Esophagus squamous epithelium (tissue), 5 donors: ENCODE measurements at regions not wholly inside any gene's neighbourhood (a gene's known extent, or its start where the extent isn't known, plus 50 kb on each side); places are given as distances from the start of the nearest gene placed in this dataset.

Experiments
- DNase-seq: peaks from one replicate; lab custom pipeline; 2025; lab: John Stamatoyannopoulos, UW
- H3K27ac ChIP-seq, 4 donors: fragments of 200-600 bp; sonication (generic); one replicate each; pipeline ENCODE4 v1.5.1; 2016 to 2019; ENCODE audit warnings: mild to moderate bottlenecking in 1 of 4
- H3K27me3 ChIP-seq, 4 donors: fragments of 200-600 bp; sonication (generic); 1 replicate in 3 of 4; 2 replicates in 1 of 4; pipeline versions ENCODE4 v1.5.1 to v1.6.0; 2017 to 2021; ENCODE audit warnings: antibody characterized with exemption in 1 of 4
- H3K36me3 ChIP-seq, 3 donors: fragments of 200-600 bp; sonication (generic); one replicate each; pipeline ENCODE4 v1.5.1; 2016 to 2019
- H3K4me1 ChIP-seq, 3 donors: fragments of 200-600 bp; sonication (generic); one replicate each; pipeline ENCODE4 v1.5.1; 2017 to 2019
- H3K4me3 ChIP-seq, 4 donors: fragments of 200-600 bp; sonication (generic); 1 replicate in 3 of 4; 2 replicates in 1 of 4; pipeline ENCODE4 v1.5.1; 2016 to 2019; ENCODE audit warnings: mild to moderate bottlenecking in 2 of 4, moderate library complexity in 1 of 4
- H3K9me3 ChIP-seq, 3 donors: fragments of 200-600 bp; sonication (generic); one replicate each; pipeline ENCODE4 v1.5.1; 2016 to 2019
- CTCF ChIP-seq, 6 experiments: fragments of 450-650 bp in 4 of 6; fragments of 200-600 bp in 2 of 6; sonication (generic) in 2 of 6; IDR thresholded peaks; one replicate each; pipeline ENCODE4 v1.5.1; 2016 to 2019; ENCODE audit warnings: antibody characterized with exemption in 6 of 6, mild to moderate bottlenecking in 4 of 6, moderate library complexity in 4 of 6
- POLR2A ChIP-seq, 4 donors: fragments of 450-650 bp; IDR thresholded peaks; one replicate each; pipeline ENCODE4 v1.6.1; 2017; ENCODE audit warnings: antibody characterized with exemption in 4 of 4, mild to moderate bottlenecking in 4 of 4, moderate library complexity in 3 of 4
- WGBS, 2 donors: methylation state at CpG; one replicate each; pipeline ENCODE4 v1.1.5; 2018; 5-methylcytosine and 5-hydroxymethylcytosine counted together
- intact Hi-C: fragments of 100-400 bp; cut with DNase I; formaldehyde crosslinking; loops from one replicate; pipeline ENCODE4 v1.15.0; 2022
- donor health status: DM: yes; HTN: yes; CAD: no.

- no peak overlapping the region for H3K4me3 ChIP-seq
- H3K4me1 ChIP-seq, result peaks cover 0 to 7% (median 0%) of the 10 kb centered on the region in 3 donors
- DNase-seq, result no peak
- TF ChIP-seq POLR2A (IDR thresholded peaks at IDR 0.05) (no peak), CTCF (IDR thresholded peaks at IDR 0.05) (no peak)
- intact Hi-C loops, result no loop called here
- H3K27ac ChIP-seq, result no peak overlapping the region
- H3K9me3 ChIP-seq, result no peaks in the 10 kb centered on the region
- no peaks in the 10 kb centered on the region for H3K27me3 ChIP-seq
- H3K36me3 ChIP-seq, result no peaks in the 10 kb centered on the region
Measured at GRCh38 chr10:31741473-31741872, 187.2 kb downstream of the ARHGAP12 start.

GRCh38 chr10:31739711-31740110, 188.9 kb downstream of the ARHGAP12 start:
- Histone ChIP-seq H3K27ac (no peak overlapping the region), H3K9me3 (no peaks in the 10 kb centered on the region), H3K27me3 (no peaks in the 10 kb centered on the region), H3K4me3 (no peak overlapping the region), H3K36me3 (no peaks in the 10 kb centered on the region), H3K4me1 (no peaks in the 10 kb centered on the region)
- no peak for TF ChIP-seq POLR2A (IDR thresholded peaks at IDR 0.05)
- no peak for TF ChIP-seq CTCF (IDR thresholded peaks at IDR 0.05)
- DNase-seq, result no peak
- 82 to 85% methylated on average over 1 of the region's 1 CpG for WGBS, 2 donors
- intact Hi-C loops, result no loop called here

DNA sequence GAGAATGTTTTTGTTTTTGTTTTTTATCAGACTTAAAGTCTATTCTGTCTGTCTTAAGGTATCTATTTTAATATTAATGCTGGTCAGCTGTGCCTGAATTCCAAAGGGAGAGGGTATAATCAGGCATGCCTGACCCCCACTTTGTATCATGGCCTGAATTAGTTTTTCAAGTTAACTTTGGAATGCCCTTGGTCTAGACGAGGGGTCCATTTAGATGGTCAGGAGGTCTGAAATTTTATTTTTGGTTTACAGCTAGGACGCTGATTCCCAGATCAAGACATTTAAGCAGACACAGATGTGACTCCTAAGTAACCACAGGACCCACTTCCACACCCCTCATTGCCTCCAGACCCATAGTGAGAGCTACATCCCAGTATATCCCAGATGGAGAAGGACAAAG, 189.5 kb downstream of the ARHGAP12 start:
- no peaks in the 10 kb centered on the region for H3K4me1 ChIP-seq
- peak overlapping the region in 1 of 4 donors; percentile 23 for H3K27ac ChIP-seq
- H3K36me3 ChIP-seq, result no peaks in the 10 kb centered on the region
- 54 to 92% methylated on average over 2 of the region's 2 CpGs for WGBS, 2 donors
- no peak for TF ChIP-seq CTCF (IDR thresholded peaks at IDR 0.05)
- no peak for TF ChIP-seq POLR2A (IDR thresholded peaks at IDR 0.05)
- H3K27me3 ChIP-seq, result no peaks in the 10 kb centered on the region
- H3K9me3 ChIP-seq, result no peaks in the 10 kb centered on the region
- no peak for DNase-seq
- intact Hi-C loops, result no loop called here
- H3K4me3 ChIP-seq, result no peak overlapping the region

GRCh38 chr10:31731711-31732110, 196.9 kb downstream of the ARHGAP12 start:
- Histone ChIP-seq H3K9me3 (no peaks in the 10 kb centered on the region), H3K4me1 (no peaks in the 10 kb centered on the region), H3K27ac (no peak overlapping the region), H3K27me3 (no peaks in the 10 kb centered on the region), H3K36me3 (no peaks in the 10 kb centered on the region), H3K4me3 (no peak overlapping the region)
- WGBS, 2 donors, result 62 to 86% methylated on average over 1 of the region's 1 CpG
- no peak for DNase-seq
- intact Hi-C loops, result no loop called here
- TF ChIP-seq POLR2A (IDR thresholded peaks at IDR 0.05) (no peak), CTCF (IDR thresholded peaks at IDR 0.05) (no peak)

DNA sequence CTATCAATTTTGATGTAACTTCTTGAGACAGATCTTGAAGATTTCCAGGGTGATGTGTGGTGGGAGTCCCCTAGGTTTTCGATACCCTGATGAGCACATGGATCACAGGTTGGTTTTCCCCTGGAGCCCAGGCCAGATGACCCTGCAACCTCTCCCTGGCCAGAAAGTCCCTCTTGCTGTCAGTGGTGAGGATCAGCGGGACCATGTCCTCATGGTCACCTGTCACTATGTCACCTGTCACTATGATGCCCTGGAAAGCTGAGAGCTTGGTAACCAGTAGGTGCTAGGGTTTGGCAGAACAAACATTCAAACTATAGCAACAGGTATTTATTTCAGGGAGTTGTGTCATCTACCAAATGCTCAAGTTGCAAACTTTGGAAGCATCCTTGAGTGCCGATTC, 197.9 kb downstream of the ARHGAP12 start:
- Histone ChIP-seq H3K27ac (no peak overlapping the region), H3K9me3 (no peaks in the 10 kb centered on the region), H3K4me3 (no peak overlapping the region), H3K27me3 (no peaks in the 10 kb centered on the region), H3K4me1 (no peaks in the 10 kb centered on the region), H3K36me3 (no peaks in the 10 kb centered on the region)
- WGBS, 2 donors, result 68 to 83% methylated on average over 2 to 3 of the region's 3 CpGs
- TF ChIP-seq CTCF (IDR thresholded peaks at IDR 0.05) (no peak), POLR2A (IDR thresholded peaks at IDR 0.05) (no peak)
- intact Hi-C loops, result no loop called here
- no peak for DNase-seq
